A549 (cell line): ENCODE measurements at regions not wholly inside any gene's neighbourhood (a gene's known extent, or its start where the extent isn't known, plus 50 kb on each side); places are given as distances from the start of the nearest gene placed in this dataset.

Source experiments
- CEBPB ChIP-seq, 2 experiments: fragments of >200 bp in 1 of 2; sonication (Bioruptor Twin) in 1 of 2; formaldehyde crosslinking in 1 of 2; IDR thresholded peaks; 2 replicates each; pipeline ENCODE4 v1.6.1; 2012 to 2016
- ELK1 ChIP-seq: fragments of 150-350 bp; IDR thresholded peaks from 2 replicates; pipeline ENCODE4 v1.6.1; 2014; ENCODE audit warnings: low read depth, mild to moderate bottlenecking, low read length
- FOXS1 ChIP-seq: fragments of 250-450 bp; sonication (Bioruptor Pico); IDR thresholded peaks from 2 replicates; pipeline ENCODE4 v1.5.0; 2020; ENCODE audit warnings: mild to moderate bottlenecking, moderate library complexity
- JUN ChIP-seq, 2 experiments: fragments of >200 bp; sonication (Bioruptor Twin); formaldehyde crosslinking; IDR thresholded peaks; 2 replicates in 1 of 2; 3 replicates in 1 of 2; pipeline ENCODE4 v1.6.1; 2016 to 2017
- JUNB ChIP-seq: fragments of >200 bp; sonication (Bioruptor Twin); formaldehyde crosslinking; IDR thresholded peaks from 2 replicates; pipeline ENCODE4 v1.6.1; 2016
- MYC ChIP-seq: IDR thresholded peaks from 2 replicates; pipeline ENCODE4 v1.6.1; 2012; ENCODE audit warnings: mild to moderate bottlenecking, inconsistent platforms, low read length, improper control_type of control experiment, borderline replicate concordance
- NR3C1 ChIP-seq: fragments of >200 bp; sonication (Bioruptor Twin); formaldehyde crosslinking; IDR thresholded peaks from 3 replicates; pipeline ENCODE4 v1.6.1; 2017
- POLR2A ChIP-seq: IDR thresholded peaks from 2 replicates; pipeline ENCODE4 v1.6.1; 2012; ENCODE audit warnings: mild to moderate bottlenecking, low read length
- RAD21 ChIP-seq, 2 experiments: fragments of >200 bp in 1 of 2; sonication (Bioruptor Twin) in 1 of 2; formaldehyde crosslinking in 1 of 2; IDR thresholded peaks in 1 of 2; conservative IDR thresholded peaks in 1 of 2; 2 replicates in 1 of 2; 3 replicates in 1 of 2; pipeline ENCODE4 v1.6.1; 2012 to 2018; ENCODE audit warnings: inconsistent platforms in 1 of 2
- RCOR1 ChIP-seq: fragments of 150-350 bp; IDR thresholded peaks from 2 replicates; pipeline ENCODE4 v1.6.1; 2014; ENCODE audit warnings: antibody characterized with exemption, low read length, low read depth
- RFX5 ChIP-seq: fragments of 450-650 bp; IDR thresholded peaks from 2 replicates; pipeline ENCODE4 v1.7.1; 2014; ENCODE audit warnings: antibody characterized with exemption, mild to moderate bottlenecking, moderate library complexity
- TF ChIP-seq, protein P1 (sequence below): fragments of >200 bp; sonication (Bioruptor Twin); formaldehyde crosslinking; IDR thresholded peaks from 3 replicates; pipeline ENCODE4 v1.5.1; 2016
- TF ChIP-seq, protein P2 (sequence below): IDR thresholded peaks from 2 replicates; pipeline ENCODE4 v1.6.1; 2012

GRCh38 chr12:69090722-69091121 lies 148.6 kb upstream of the CPSF6 start:
- TF ChIP-seq, protein P1, sequence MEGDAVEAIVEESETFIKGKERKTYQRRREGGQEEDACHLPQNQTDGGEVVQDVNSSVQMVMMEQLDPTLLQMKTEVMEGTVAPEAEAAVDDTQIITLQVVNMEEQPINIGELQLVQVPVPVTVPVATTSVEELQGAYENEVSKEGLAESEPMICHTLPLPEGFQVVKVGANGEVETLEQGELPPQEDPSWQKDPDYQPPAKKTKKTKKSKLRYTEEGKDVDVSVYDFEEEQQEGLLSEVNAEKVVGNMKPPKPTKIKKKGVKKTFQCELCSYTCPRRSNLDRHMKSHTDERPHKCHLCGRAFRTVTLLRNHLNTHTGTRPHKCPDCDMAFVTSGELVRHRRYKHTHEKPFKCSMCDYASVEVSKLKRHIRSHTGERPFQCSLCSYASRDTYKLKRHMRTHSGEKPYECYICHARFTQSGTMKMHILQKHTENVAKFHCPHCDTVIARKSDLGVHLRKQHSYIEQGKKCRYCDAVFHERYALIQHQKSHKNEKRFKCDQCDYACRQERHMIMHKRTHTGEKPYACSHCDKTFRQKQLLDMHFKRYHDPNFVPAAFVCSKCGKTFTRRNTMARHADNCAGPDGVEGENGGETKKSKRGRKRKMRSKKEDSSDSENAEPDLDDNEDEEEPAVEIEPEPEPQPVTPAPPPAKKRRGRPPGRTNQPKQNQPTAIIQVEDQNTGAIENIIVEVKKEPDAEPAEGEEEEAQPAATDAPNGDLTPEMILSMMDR = no peak
- no peak for TF ChIP-seq CEBPB (IDR thresholded peaks at IDR 0.05)
- TF ChIP-seq POLR2A = no peak
- TF ChIP-seq RCOR1 = no peak
- TF ChIP-seq, protein P2, sequence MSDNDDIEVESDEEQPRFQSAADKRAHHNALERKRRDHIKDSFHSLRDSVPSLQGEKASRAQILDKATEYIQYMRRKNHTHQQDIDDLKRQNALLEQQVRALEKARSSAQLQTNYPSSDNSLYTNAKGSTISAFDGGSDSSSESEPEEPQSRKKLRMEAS = no peak
- no peak for TF ChIP-seq FOXS1 (CRISPR knock-in tag)
- no peak for TF ChIP-seq MYC
- no peak for TF ChIP-seq NR3C1
- TF ChIP-seq JUN (IDR thresholded peaks at IDR 0.05) = no peak
- no peak for TF ChIP-seq ELK1
- TF ChIP-seq RFX5 = no peak
- TF ChIP-seq JUNB = no peak
- no peak for TF ChIP-seq RAD21 (conservative IDR thresholded peaks at IDR 0.05 in 1 of 2, IDR thresholded peaks at IDR 0.05 in 1 of 2)
